Endothelial cell of umbilical vein (primary cell): ENCODE measurements at regions not wholly inside any gene's neighbourhood (a gene's known extent, or its start where the extent isn't known, plus 50 kb on each side); places are given as distances from the start of the nearest gene placed in this dataset.

Experiments used
- EZH2 ChIP-seq: IDR thresholded peaks from 2 replicates; pipeline ENCODE4 v1.6.1; 2012; ENCODE audit warnings: borderline replicate concordance, low read depth, mild to moderate bottlenecking, moderate library complexity, low read length, inconsistent platforms; ENCODE audit not compliant: severe bottlenecking
- JUN ChIP-seq: IDR thresholded peaks from 2 replicates; pipeline ENCODE4 v1.6.1; 2011; ENCODE audit warnings: borderline replicate concordance, low read depth; ENCODE audit not compliant: insufficient read length, insufficient read depth
- POLR2A ChIP-seq: IDR thresholded peaks from 2 replicates; pipeline ENCODE4 v1.6.1; 2012; ENCODE audit warnings: low read depth, mild to moderate bottlenecking, control low read depth, low read length
- POLR2AphosphoS5 ChIP-seq: IDR thresholded peaks from 2 replicates; pipeline ENCODE4 v1.6.1; 2012; ENCODE audit warnings: low read depth, mild to moderate bottlenecking, control low read depth, low read length, moderate library complexity; ENCODE audit not compliant: insufficient read depth
- TF ChIP-seq, protein P1 (sequence below), 2 donors: IDR thresholded peaks; 1 replicate in 1 of 2; 2 replicates in 1 of 2; pipeline ENCODE4 v1.5.1; 2011; ENCODE audit warnings: low read length in 2 of 2, mild to moderate bottlenecking in 2 of 2, moderate library complexity in 2 of 2, control low read depth in 1 of 2, inconsistent platforms in 1 of 2, low read depth in 1 of 2; ENCODE audit not compliant: insufficient read depth in 1 of 2; ENCODE audit errors: extremely low read depth in 1 of 2
- TF ChIP-seq, protein P2 (sequence below): IDR thresholded peaks from 2 replicates; pipeline ENCODE4 v1.6.1; 2011; ENCODE audit not compliant: insufficient read depth, insufficient read length

DNA sequence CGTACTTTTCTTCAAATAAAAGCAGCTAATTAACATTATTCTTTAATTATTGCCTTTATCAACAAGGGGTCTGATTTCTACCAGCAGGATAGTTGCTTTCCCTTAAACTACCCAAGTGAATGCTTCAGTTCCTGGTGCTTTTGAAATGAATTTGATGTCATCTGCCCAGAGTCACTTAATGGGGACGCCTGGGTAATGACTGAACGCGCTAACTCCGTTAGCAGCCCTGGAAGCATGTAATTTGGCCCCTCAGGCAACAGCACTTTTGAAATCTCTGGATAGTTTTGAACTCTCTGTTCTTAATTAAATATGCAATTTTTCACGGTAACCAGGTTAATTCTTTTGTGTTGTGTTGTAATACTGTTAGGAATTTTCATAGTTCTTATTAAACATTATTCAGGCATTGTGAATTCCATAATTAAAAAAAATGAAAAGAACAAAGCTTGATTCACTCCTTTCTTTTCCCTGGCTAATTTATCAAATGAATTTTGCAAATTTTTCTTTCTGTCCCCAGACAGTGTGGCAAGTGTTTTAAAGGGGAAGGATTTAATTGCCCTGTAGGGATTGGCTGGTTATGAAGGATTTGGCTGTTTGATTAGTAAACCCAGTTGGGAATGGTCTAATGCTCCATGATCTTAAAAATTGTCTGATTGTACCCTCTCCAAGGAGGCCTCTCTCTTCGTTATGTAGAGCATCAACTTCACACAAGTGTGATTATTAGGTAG, 137.5 kb upstream of the MYL2 start:
- TF ChIP-seq, protein P1, sequence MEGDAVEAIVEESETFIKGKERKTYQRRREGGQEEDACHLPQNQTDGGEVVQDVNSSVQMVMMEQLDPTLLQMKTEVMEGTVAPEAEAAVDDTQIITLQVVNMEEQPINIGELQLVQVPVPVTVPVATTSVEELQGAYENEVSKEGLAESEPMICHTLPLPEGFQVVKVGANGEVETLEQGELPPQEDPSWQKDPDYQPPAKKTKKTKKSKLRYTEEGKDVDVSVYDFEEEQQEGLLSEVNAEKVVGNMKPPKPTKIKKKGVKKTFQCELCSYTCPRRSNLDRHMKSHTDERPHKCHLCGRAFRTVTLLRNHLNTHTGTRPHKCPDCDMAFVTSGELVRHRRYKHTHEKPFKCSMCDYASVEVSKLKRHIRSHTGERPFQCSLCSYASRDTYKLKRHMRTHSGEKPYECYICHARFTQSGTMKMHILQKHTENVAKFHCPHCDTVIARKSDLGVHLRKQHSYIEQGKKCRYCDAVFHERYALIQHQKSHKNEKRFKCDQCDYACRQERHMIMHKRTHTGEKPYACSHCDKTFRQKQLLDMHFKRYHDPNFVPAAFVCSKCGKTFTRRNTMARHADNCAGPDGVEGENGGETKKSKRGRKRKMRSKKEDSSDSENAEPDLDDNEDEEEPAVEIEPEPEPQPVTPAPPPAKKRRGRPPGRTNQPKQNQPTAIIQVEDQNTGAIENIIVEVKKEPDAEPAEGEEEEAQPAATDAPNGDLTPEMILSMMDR (IDR thresholded peaks at IDR 0.05; ENCODE audit: extremely low read depth in 1 of 2, insufficient read depth in 1 of 2, low read depth in 1 of 2, low read length in 2 of 2): no peak
- TF ChIP-seq, protein P2, sequence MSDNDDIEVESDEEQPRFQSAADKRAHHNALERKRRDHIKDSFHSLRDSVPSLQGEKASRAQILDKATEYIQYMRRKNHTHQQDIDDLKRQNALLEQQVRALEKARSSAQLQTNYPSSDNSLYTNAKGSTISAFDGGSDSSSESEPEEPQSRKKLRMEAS: no peak
- no peak for TF ChIP-seq JUN
- no peak for TF ChIP-seq POLR2AphosphoS5
- no peak for TF ChIP-seq EZH2
- TF ChIP-seq POLR2A: no peak
